H1 (cell line): ENCODE measurements at regions not wholly inside any gene's neighbourhood (a gene's known extent, or its start where the extent isn't known, plus 50 kb on each side); places are given as distances from the start of the nearest gene placed in this dataset.

Experiments used
- BRCA1 ChIP-seq: IDR thresholded peaks from 2 replicates; pipeline ENCODE4 v1.6.1; 2012; ENCODE audit warnings: low read depth, low read length, improper control_type of control experiment
- NANOG ChIP-seq: IDR thresholded peaks from 2 replicates; pipeline ENCODE4 v1.6.1; 2011; ENCODE audit warnings: low read length, low read depth, mild to moderate bottlenecking, inconsistent platforms; ENCODE audit not compliant: insufficient read depth, poor library complexity, severe bottlenecking
- TAF7 ChIP-seq: optimal IDR thresholded peaks from 2 replicates; pipeline ENCODE3; 2011; ENCODE audit warnings: low read depth, mild to moderate bottlenecking, inconsistent platforms, low read length, moderate library complexity, borderline replicate concordance
- TEAD4 ChIP-seq: IDR thresholded peaks from 2 replicates; pipeline ENCODE4 v1.6.1; 2012; ENCODE audit warnings: low read depth, low read length, inconsistent platforms, mixed read lengths
- TF ChIP-seq, protein P1 (sequence below): fragments of 300-600 bp; sonication (generic); IDR thresholded peaks from 2 replicates; pipeline ENCODE4 v1.7.1; 2012; ENCODE audit warnings: low read length, moderate library complexity, mild to moderate bottlenecking, inconsistent platforms; ENCODE audit not compliant: insufficient replicate concordance

DNA sequence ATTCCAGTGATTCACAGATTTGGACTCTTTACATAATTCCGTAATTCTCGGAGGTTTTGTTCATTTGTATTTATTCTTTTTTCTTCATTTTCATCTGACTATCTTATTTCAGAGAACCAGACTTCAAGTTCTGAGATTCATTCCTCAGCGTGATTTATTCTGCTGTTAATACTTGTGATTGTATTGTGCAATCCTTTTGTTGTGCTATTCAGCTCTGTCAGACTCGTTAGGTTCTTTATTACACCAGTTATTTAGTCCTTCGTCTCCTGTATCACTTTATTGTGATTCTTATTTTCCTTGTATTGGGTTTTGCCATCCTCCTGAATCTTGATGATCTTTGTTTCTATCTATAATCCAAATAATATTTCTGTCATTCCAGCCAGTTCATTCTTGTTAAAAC is 529.3 kb upstream of the LRRTM4 start (continued):
- TF ChIP-seq, protein P1, sequence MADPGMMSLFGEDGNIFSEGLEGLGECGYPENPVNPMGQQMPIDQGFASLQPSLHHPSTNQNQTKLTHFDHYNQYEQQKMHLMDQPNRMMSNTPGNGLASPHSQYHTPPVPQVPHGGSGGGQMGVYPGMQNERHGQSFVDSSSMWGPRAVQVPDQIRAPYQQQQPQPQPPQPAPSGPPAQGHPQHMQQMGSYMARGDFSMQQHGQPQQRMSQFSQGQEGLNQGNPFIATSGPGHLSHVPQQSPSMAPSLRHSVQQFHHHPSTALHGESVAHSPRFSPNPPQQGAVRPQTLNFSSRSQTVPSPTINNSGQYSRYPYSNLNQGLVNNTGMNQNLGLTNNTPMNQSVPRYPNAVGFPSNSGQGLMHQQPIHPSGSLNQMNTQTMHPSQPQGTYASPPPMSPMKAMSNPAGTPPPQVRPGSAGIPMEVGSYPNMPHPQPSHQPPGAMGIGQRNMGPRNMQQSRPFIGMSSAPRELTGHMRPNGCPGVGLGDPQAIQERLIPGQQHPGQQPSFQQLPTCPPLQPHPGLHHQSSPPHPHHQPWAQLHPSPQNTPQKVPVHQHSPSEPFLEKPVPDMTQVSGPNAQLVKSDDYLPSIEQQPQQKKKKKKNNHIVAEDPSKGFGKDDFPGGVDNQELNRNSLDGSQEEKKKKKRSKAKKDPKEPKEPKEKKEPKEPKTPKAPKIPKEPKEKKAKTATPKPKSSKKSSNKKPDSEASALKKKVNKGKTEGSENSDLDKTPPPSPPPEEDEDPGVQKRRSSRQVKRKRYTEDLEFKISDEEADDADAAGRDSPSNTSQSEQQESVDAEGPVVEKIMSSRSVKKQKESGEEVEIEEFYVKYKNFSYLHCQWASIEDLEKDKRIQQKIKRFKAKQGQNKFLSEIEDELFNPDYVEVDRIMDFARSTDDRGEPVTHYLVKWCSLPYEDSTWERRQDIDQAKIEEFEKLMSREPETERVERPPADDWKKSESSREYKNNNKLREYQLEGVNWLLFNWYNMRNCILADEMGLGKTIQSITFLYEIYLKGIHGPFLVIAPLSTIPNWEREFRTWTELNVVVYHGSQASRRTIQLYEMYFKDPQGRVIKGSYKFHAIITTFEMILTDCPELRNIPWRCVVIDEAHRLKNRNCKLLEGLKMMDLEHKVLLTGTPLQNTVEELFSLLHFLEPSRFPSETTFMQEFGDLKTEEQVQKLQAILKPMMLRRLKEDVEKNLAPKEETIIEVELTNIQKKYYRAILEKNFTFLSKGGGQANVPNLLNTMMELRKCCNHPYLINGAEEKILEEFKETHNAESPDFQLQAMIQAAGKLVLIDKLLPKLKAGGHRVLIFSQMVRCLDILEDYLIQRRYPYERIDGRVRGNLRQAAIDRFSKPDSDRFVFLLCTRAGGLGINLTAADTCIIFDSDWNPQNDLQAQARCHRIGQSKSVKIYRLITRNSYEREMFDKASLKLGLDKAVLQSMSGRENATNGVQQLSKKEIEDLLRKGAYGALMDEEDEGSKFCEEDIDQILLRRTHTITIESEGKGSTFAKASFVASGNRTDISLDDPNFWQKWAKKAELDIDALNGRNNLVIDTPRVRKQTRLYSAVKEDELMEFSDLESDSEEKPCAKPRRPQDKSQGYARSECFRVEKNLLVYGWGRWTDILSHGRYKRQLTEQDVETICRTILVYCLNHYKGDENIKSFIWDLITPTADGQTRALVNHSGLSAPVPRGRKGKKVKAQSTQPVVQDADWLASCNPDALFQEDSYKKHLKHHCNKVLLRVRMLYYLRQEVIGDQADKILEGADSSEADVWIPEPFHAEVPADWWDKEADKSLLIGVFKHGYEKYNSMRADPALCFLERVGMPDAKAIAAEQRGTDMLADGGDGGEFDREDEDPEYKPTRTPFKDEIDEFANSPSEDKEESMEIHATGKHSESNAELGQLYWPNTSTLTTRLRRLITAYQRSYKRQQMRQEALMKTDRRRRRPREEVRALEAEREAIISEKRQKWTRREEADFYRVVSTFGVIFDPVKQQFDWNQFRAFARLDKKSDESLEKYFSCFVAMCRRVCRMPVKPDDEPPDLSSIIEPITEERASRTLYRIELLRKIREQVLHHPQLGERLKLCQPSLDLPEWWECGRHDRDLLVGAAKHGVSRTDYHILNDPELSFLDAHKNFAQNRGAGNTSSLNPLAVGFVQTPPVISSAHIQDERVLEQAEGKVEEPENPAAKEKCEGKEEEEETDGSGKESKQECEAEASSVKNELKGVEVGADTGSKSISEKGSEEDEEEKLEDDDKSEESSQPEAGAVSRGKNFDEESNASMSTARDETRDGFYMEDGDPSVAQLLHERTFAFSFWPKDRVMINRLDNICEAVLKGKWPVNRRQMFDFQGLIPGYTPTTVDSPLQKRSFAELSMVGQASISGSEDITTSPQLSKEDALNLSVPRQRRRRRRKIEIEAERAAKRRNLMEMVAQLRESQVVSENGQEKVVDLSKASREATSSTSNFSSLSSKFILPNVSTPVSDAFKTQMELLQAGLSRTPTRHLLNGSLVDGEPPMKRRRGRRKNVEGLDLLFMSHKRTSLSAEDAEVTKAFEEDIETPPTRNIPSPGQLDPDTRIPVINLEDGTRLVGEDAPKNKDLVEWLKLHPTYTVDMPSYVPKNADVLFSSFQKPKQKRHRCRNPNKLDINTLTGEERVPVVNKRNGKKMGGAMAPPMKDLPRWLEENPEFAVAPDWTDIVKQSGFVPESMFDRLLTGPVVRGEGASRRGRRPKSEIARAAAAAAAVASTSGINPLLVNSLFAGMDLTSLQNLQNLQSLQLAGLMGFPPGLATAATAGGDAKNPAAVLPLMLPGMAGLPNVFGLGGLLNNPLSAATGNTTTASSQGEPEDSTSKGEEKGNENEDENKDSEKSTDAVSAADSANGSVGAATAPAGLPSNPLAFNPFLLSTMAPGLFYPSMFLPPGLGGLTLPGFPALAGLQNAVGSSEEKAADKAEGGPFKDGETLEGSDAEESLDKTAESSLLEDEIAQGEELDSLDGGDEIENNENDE: no peak
- TF ChIP-seq TAF7: no peak
- TF ChIP-seq NANOG: no peak
- no peak for TF ChIP-seq BRCA1
- no peak for TF ChIP-seq TEAD4
